Ishikawa (cell line): ENCODE measurements at regions not wholly inside any gene's neighbourhood (a gene's known extent, or its start where the extent isn't known, plus 50 kb on each side); places are given as distances from the start of the nearest gene placed in this dataset.

Experiments used
- CREB1 ChIP-seq: IDR thresholded peaks from 2 replicates; pipeline ENCODE4 v1.6.1; 2012; ENCODE audit warnings: low read depth
- EGR1 ChIP-seq: IDR thresholded peaks from 2 replicates; pipeline ENCODE4 v1.6.1; 2012
- EP300 ChIP-seq: IDR thresholded peaks from 2 replicates; pipeline ENCODE4 v1.6.1; 2012; ENCODE audit warnings: borderline replicate concordance
- FOXM1 ChIP-seq: IDR thresholded peaks from 2 replicates; pipeline ENCODE4 v1.6.1; 2012; ENCODE audit warnings: low read depth, borderline replicate concordance
- RAD21 ChIP-seq: IDR thresholded peaks from 2 replicates; pipeline ENCODE4 v1.6.1; 2012; ENCODE audit warnings: low read depth
- TAF1 ChIP-seq: IDR thresholded peaks from 2 replicates; pipeline ENCODE4 v1.6.1; 2012; ENCODE audit warnings: low read depth, mild to moderate bottlenecking
- TCF12 ChIP-seq: IDR thresholded peaks from 2 replicates; pipeline ENCODE4 v1.6.1; 2012; ENCODE audit warnings: low read depth
- TEAD4 ChIP-seq: IDR thresholded peaks from 2 replicates; pipeline ENCODE4 v1.6.1; 2012
- YY1 ChIP-seq: IDR thresholded peaks from 2 replicates; pipeline ENCODE4 v1.6.1; 2012; ENCODE audit warnings: low read depth
- ZBTB7A ChIP-seq: IDR thresholded peaks from 2 replicates; pipeline ENCODE4 v1.6.1; 2012; ENCODE audit warnings: low read depth
- TF ChIP-seq, protein P1 (sequence below): IDR thresholded peaks from 2 replicates; pipeline ENCODE4 v1.6.1; 2012
- TF ChIP-seq, protein P2 (sequence below): IDR thresholded peaks from 2 replicates; pipeline ENCODE4 v1.6.1; 2012; ENCODE audit warnings: low read depth, mild to moderate bottlenecking
- TF ChIP-seq, protein P3 (sequence below): IDR thresholded peaks from 2 replicates; pipeline ENCODE4 v1.6.1; 2012

DNA sequence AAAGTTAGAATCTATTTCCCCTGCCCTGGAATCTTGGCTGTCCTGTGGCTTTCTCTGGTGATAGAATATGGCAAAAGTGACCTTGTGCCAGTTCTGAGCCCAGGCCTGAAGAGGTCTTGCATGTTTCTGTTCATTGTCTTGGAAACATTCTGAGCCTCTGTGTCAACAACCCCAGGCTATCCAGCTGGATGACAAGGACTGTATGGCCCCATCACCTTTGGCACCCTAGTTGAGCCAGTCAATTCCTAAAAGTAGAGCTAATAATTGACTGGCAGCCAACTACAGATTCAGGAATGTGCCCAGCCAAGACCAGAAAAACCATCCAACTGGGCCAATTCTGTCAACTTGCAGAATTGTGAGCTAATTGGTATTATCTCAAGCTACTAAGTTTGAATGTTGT lies 514.1 kb upstream of the LARGE1 start:
- TF ChIP-seq YY1 (no peak), TEAD4 (no peak), EP300 (no peak), EGR1 (no peak), TCF12 (no peak), ZBTB7A (no peak), FOXM1 (no peak), CREB1 (no peak), RAD21 (no peak), TAF1 (no peak)
- TF ChIP-seq, protein P1, sequence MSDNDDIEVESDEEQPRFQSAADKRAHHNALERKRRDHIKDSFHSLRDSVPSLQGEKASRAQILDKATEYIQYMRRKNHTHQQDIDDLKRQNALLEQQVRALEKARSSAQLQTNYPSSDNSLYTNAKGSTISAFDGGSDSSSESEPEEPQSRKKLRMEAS, result no peak
- TF ChIP-seq, protein P2, sequence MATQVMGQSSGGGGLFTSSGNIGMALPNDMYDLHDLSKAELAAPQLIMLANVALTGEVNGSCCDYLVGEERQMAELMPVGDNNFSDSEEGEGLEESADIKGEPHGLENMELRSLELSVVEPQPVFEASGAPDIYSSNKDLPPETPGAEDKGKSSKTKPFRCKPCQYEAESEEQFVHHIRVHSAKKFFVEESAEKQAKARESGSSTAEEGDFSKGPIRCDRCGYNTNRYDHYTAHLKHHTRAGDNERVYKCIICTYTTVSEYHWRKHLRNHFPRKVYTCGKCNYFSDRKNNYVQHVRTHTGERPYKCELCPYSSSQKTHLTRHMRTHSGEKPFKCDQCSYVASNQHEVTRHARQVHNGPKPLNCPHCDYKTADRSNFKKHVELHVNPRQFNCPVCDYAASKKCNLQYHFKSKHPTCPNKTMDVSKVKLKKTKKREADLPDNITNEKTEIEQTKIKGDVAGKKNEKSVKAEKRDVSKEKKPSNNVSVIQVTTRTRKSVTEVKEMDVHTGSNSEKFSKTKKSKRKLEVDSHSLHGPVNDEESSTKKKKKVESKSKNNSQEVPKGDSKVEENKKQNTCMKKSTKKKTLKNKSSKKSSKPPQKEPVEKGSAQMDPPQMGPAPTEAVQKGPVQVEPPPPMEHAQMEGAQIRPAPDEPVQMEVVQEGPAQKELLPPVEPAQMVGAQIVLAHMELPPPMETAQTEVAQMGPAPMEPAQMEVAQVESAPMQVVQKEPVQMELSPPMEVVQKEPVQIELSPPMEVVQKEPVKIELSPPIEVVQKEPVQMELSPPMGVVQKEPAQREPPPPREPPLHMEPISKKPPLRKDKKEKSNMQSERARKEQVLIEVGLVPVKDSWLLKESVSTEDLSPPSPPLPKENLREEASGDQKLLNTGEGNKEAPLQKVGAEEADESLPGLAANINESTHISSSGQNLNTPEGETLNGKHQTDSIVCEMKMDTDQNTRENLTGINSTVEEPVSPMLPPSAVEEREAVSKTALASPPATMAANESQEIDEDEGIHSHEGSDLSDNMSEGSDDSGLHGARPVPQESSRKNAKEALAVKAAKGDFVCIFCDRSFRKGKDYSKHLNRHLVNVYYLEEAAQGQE, result no peak
- TF ChIP-seq, protein P3, sequence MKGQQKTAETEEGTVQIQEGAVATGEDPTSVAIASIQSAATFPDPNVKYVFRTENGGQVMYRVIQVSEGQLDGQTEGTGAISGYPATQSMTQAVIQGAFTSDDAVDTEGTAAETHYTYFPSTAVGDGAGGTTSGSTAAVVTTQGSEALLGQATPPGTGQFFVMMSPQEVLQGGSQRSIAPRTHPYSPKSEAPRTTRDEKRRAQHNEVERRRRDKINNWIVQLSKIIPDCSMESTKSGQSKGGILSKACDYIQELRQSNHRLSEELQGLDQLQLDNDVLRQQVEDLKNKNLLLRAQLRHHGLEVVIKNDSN, result no peak
